Cerebellar nuclear complex (tissue), 1 donor: ENCODE measurements at regions not wholly inside any gene's neighbourhood (a gene's known extent, or its start where the extent isn't known, plus 50 kb on each side); places are given as distances from the start of the nearest gene placed in this dataset.

Source experiments
- DNase-seq, 2 experiments: peaks; one replicate each; lab custom pipeline; 2025; lab: John Stamatoyannopoulos, UW

GRCh38 chr6:14635934-14636591, 518.5 kb downstream of the CD83 start:
- DNase-seq = no peak

GRCh38 chr6:14638435-14638905, 520.9 kb downstream of the CD83 start:
- DNase-seq = no peak

- peak in 1 of 2 experiments; percentile 70 for DNase-seq
Measured at GRCh38 chr6:14638906-14639761, 521.6 kb downstream of the CD83 start.

GRCh38 chr6:14639983-14640599, 522.5 kb downstream of the CD83 start:
- DNase-seq = no peak

- DNase-seq = no peak
Measured at GRCh38 chr6:14640631-14641030, 523.1 kb downstream of the CD83 start.

- DNase-seq = no peak
Measured at GRCh38 chr6:14641423-14642135, 524.0 kb downstream of the CD83 start.

- no peak for DNase-seq
Measured at GRCh38 chr6:14642136-14642505, 524.5 kb downstream of the CD83 start.

GRCh38 chr6:14642842-14643241, 525.3 kb downstream of the CD83 start:
- no peak for DNase-seq

- DNase-seq = no peak
Measured at GRCh38 chr6:14644381-14644780, 526.8 kb downstream of the CD83 start.

- no peak for DNase-seq
Measured at GRCh38 chr6:14645221-14645620, 527.6 kb downstream of the CD83 start.

GRCh38 chr6:14645841-14646240, 528.3 kb downstream of the CD83 start:
- no peak for DNase-seq

- no peak for DNase-seq
Measured at GRCh38 chr6:14646371-14646770, 528.8 kb downstream of the CD83 start.

GRCh38 chr6:14647357-14647756, 529.8 kb downstream of the CD83 start:
- DNase-seq = no peak

- DNase-seq = no peak
Measured at GRCh38 chr6:14652536-14652935, 535.0 kb downstream of the CD83 start.

GRCh38 chr6:14655201-14656061, 537.9 kb downstream of the CD83 start:
- DNase-seq = no peak

- DNase-seq = no peak
Measured at GRCh38 chr6:14656078-14656521, 538.5 kb downstream of the CD83 start.

- no peak for DNase-seq
Measured at GRCh38 chr6:14656649-14657048, 539.1 kb downstream of the CD83 start.

GRCh38 chr6:14658030-14658429, 540.5 kb downstream of the CD83 start:
- DNase-seq = no peak

GRCh38 chr6:14658886-14659561, 541.5 kb downstream of the CD83 start:
- DNase-seq = no peak

GRCh38 chr6:14659841-14660240, 542.3 kb downstream of the CD83 start:
- no peak for DNase-seq
